SK-N-SH treated with all-trans-retinoic acid at 6 μM for 48 hours (cell line): ENCODE measurements at regions not wholly inside any gene's neighbourhood (a gene's known extent, or its start where the extent isn't known, plus 50 kb on each side); places are given as distances from the start of the nearest gene placed in this dataset.

Source experiments
- ATAC-seq: fragments of 200-7000 bp; cut with Tn5 transposase; 3 replicates; pipeline ENCODE4 v1.9.1; 2020; ENCODE audit warnings: mild to moderate bottlenecking, moderate library complexity
- ARNTL ChIP-seq: fragments of 450-650 bp; formaldehyde crosslinking; IDR thresholded peaks from 2 replicates; pipeline ENCODE4 v1.5.0; 2020; ENCODE audit warnings: low read depth, mild to moderate bottlenecking, moderate library complexity, borderline replicate concordance
- BACH2 ChIP-seq: fragments of 250-450 bp; sonication (Bioruptor Pico); IDR thresholded peaks from 2 replicates; pipeline ENCODE4 v1.9.0; 2021; ENCODE audit warnings: mild to moderate bottlenecking, borderline replicate concordance
- CSDC2 ChIP-seq: fragments of 250-450 bp; sonication (Bioruptor Pico); IDR thresholded peaks from 2 replicates; pipeline ENCODE4 v1.5.0; 2020; ENCODE audit warnings: mild to moderate bottlenecking, moderate library complexity
- GLIS3 ChIP-seq: fragments of 250-450 bp; sonication (Bioruptor Pico); IDR thresholded peaks from 2 replicates; pipeline ENCODE4 v1.5.0; 2020; ENCODE audit warnings: mild to moderate bottlenecking, moderate library complexity
- ISL1 ChIP-seq: fragments of 250-450 bp; sonication (Bioruptor Pico); IDR thresholded peaks from 2 replicates; pipeline ENCODE4 v2.1.2; 2022; ENCODE audit warnings: mild to moderate bottlenecking, moderate library complexity
- OSR1 ChIP-seq: fragments of 250-450 bp; sonication (Bioruptor Pico); IDR thresholded peaks from 2 replicates; pipeline ENCODE4 v1.8.0; 2022; ENCODE audit warnings: moderate library complexity, mild to moderate bottlenecking, inconsistent platforms
- PPARA ChIP-seq: fragments of 250-450 bp; sonication (Bioruptor Pico); IDR thresholded peaks from 2 replicates; pipeline ENCODE4 v1.5.0; 2020; ENCODE audit warnings: mild to moderate bottlenecking, borderline replicate concordance
- RARB ChIP-seq: fragments of 250-450 bp; sonication (Bioruptor Pico); IDR thresholded peaks from 2 replicates; pipeline ENCODE4 v1.8.0; 2021; ENCODE audit warnings: mild to moderate bottlenecking, moderate library complexity
- SNAI2 ChIP-seq: fragments of 250-450 bp; sonication (Bioruptor Pico); IDR thresholded peaks from 2 replicates; pipeline ENCODE4 v1.5.0; 2020; ENCODE audit warnings: mild to moderate bottlenecking, moderate library complexity
- TCF4 ChIP-seq: fragments of 250-450 bp; sonication (Bioruptor Pico); IDR thresholded peaks from 2 replicates; pipeline ENCODE4 v1.8.0; 2021; ENCODE audit warnings: mild to moderate bottlenecking, moderate library complexity, borderline replicate concordance
- TOX ChIP-seq: fragments of 250-450 bp; sonication (Bioruptor Pico); IDR thresholded peaks from 2 replicates; pipeline ENCODE4 v1.8.0; 2021; ENCODE audit warnings: mild to moderate bottlenecking, moderate library complexity, borderline replicate concordance
- ZFP3 ChIP-seq: fragments of 250-450 bp; sonication (Bioruptor Pico); IDR thresholded peaks from 2 replicates; pipeline ENCODE4 v1.5.0; 2020; ENCODE audit warnings: mild to moderate bottlenecking, moderate library complexity
- ZFP30 ChIP-seq: fragments of 450-650 bp; formaldehyde crosslinking; IDR thresholded peaks from 2 replicates; pipeline ENCODE4 v1.5.0; 2022; ENCODE audit warnings: mild to moderate bottlenecking, moderate library complexity
- ZNF565 ChIP-seq: fragments of 450-650 bp; formaldehyde crosslinking; conservative IDR thresholded peaks from 2 replicates; pipeline ENCODE4 v1.5.0; 2020; ENCODE audit warnings: low read depth, mild to moderate bottlenecking, moderate library complexity
- ZNF70 ChIP-seq: fragments of 450-650 bp; formaldehyde crosslinking; IDR thresholded peaks from 2 replicates; pipeline ENCODE4 v1.5.0; 2020; ENCODE audit warnings: mild to moderate bottlenecking, moderate library complexity
- ZNF8 ChIP-seq: fragments of 450-650 bp; formaldehyde crosslinking; IDR thresholded peaks from 2 replicates; pipeline ENCODE4 v1.5.0; 2020; ENCODE audit warnings: mild to moderate bottlenecking, moderate library complexity
- TF ChIP-seq, protein P1 (sequence below): fragments of 250-450 bp; sonication (Bioruptor Pico); IDR thresholded peaks from 2 replicates; pipeline ENCODE4 v1.5.1; 2021; ENCODE audit warnings: mild to moderate bottlenecking, moderate library complexity
- TF ChIP-seq, protein P2 (sequence below): fragments of 250-450 bp; sonication (Bioruptor Pico); IDR thresholded peaks from 2 replicates; pipeline ENCODE4 v1.8.0; 2020; ENCODE audit warnings: mild to moderate bottlenecking, moderate library complexity, borderline replicate concordance

DNA sequence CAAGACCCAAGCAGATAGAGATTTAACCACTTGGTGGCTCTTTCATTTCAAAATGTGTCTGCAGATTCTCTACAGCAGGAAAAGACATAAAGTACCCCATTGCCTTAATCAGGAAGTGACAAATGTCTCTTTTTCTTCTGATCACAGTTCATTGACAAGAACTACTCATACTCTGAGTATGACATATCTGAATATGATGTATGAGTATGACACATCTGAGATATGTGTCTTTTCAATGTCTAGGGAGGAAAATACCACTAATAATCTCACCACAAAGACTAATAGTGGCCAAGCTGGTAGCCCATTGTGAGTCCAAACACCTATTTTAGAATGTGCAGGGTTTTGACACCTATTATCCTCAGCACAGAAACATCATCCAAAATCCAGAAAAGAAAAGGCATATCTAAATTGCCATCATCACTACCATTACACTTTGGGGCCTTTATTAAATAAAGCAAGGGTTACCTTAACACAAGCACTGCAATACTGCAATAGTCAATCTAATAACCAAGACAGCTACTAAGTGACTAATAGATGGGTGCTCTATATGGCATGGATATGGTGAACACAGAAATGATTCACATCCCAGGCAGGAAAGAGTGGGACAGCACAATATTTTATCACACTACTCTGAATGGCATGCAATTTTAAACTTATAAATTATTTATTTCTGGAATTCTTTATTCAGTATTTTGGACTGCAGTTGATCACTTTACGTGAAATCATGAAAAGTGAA lies 243.7 kb upstream of the FAR2 start:
- TF ChIP-seq BACH2 (CRISPR knock-in tag) (no peak), TCF4 (no peak), ZFP3 (CRISPR knock-in tag) (no peak), CSDC2 (CRISPR knock-in tag) (no peak), ISL1 (no peak), PPARA (CRISPR knock-in tag) (no peak), TOX (CRISPR knock-in tag) (no peak), OSR1 (CRISPR knock-in tag) (no peak), ZNF70 (CRISPR knock-in tag) (no peak)
- TF ChIP-seq, protein P1, sequence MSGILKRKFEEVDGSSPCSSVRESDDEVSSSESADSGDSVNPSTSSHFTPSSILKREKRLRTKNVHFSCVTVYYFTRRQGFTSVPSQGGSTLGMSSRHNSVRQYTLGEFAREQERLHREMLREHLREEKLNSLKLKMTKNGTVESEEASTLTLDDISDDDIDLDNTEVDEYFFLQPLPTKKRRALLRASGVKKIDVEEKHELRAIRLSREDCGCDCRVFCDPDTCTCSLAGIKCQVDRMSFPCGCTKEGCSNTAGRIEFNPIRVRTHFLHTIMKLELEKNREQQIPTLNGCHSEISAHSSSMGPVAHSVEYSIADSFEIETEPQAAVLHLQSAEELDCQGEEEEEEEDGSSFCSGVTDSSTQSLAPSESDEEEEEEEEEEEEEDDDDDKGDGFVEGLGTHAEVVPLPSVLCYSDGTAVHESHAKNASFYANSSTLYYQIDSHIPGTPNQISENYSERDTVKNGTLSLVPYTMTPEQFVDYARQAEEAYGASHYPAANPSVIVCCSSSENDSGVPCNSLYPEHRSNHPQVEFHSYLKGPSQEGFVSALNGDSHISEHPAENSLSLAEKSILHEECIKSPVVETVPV (CRISPR knock-in tag) = no peak
- ATAC-seq = no peak

DNA sequence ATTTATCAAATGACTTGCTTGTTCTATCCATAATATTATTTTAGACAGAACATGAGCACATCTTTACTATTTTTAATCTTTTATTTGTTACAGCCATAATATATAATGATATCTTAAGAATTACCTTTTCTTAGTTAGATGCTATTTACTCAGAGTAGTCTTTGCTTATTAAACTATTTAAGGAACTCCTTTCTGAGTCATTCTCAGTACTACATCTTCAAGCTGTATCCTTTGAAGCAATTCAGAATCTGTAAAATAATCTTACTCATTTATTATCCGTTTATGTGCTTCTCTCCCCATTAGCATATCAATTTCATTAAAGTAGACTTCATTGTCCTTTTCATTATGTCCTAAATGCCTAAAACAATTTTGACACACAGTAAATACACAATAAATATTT lies 240.4 kb upstream of the FAR2 start:
- ATAC-seq = no peak
- TF ChIP-seq ARNTL (CRISPR knock-in tag) (no peak), ISL1 (no peak), CSDC2 (CRISPR knock-in tag) (no peak), GLIS3 (CRISPR knock-in tag) (no peak)

DNA sequence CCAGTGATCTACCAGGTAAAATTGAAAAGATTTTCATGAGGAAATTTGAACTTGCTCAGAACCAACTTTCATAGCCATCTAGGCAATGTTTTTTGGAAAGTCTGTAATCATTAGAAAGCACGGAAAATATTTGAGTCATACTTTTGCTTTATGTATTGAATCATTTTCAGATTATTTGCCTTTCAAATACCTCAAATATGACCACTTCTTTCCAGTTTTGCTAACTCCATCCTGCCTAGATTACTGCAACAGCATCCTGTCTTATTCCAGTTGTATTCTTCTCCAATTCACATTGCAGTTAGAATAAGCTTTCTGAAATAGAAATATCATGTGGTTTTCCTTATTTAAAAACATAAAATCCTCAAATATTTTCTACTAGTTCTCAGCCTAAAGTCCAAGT lies 239.8 kb upstream of the FAR2 start:
- TF ChIP-seq ARNTL (CRISPR knock-in tag) (no peak), GLIS3 (CRISPR knock-in tag) (no peak), CSDC2 (CRISPR knock-in tag) (no peak), ZNF8 (CRISPR knock-in tag) (no peak), SNAI2 (no peak), ZNF565 (CRISPR knock-in tag) (no peak), ISL1 (no peak), BACH2 (CRISPR knock-in tag) (no peak)
- TF ChIP-seq, protein P2, sequence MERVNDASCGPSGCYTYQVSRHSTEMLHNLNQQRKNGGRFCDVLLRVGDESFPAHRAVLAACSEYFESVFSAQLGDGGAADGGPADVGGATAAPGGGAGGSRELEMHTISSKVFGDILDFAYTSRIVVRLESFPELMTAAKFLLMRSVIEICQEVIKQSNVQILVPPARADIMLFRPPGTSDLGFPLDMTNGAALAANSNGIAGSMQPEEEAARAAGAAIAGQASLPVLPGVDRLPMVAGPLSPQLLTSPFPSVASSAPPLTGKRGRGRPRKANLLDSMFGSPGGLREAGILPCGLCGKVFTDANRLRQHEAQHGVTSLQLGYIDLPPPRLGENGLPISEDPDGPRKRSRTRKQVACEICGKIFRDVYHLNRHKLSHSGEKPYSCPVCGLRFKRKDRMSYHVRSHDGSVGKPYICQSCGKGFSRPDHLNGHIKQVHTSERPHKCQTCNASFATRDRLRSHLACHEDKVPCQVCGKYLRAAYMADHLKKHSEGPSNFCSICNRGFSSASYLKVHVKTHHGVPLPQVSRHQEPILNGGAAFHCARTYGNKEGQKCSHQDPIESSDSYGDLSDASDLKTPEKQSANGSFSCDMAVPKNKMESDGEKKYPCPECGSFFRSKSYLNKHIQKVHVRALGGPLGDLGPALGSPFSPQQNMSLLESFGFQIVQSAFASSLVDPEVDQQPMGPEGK = no peak
- TF ChIP-seq, protein P1 (CRISPR knock-in tag) = no peak
- ATAC-seq = no peak

DNA sequence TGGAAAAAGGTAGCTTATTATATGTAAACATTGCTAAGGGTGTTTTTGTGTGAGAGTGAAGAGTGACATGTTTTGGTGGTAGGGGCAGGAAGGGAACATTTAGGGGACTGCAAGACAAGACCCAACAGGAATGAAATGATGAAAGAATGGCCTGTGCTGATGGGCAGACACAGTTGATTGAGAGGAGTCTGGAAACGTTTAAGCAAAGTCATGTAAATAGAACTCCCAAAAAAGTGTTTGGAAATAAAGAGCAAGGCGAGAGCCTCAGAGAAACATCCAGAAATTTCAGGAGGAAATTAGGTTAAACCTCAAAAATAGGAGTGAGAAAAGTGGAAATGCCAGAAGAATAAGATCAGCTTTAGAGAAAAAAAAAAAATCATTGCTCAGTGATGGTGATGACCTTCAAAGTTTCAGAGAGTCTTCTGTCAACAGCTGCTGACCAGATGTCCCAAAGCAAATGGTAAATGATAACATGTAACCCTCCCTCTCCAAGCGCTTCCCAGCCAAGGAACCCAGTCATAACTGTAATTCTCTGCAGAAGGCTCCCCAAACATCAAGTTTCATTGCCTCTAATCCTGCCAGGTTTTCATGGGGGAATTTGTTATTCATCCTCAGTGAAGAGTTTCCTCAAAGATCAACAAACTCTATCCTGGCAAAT lies 223.2 kb upstream of the FAR2 start:
- TF ChIP-seq CSDC2 (CRISPR knock-in tag) = no peak
- no peak for TF ChIP-seq ZFP30 (CRISPR knock-in tag)
- TF ChIP-seq ZNF565 (CRISPR knock-in tag) = no peak
- TF ChIP-seq, protein P2 = no peak
- TF ChIP-seq ISL1 = no peak
- no peak for TF ChIP-seq ZFP3 (CRISPR knock-in tag)
- TF ChIP-seq SNAI2 = no peak
- no peak for TF ChIP-seq ARNTL (CRISPR knock-in tag)
- ATAC-seq = no peak

DNA sequence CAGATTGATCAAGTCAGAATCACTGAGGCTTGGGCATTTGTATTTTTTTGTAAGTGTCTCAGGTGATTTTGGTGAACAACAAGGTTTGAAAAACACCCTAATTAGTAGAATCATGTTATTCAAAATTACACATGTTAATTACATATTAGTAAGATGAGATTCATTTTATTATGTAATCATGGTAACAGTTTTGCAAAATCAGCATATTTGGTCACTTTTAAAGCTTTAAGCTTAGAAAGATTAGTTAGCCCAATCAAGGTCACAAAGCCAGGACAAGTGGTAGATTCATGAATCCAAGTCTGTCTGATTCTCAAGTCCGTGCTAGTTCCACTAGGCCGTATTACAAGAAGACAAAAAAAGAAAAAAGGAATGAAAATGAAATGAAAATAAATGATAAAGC lies 218.4 kb upstream of the FAR2 start:
- ATAC-seq = no peak
- no peak for TF ChIP-seq BACH2 (CRISPR knock-in tag)
- no peak for TF ChIP-seq RARB (CRISPR knock-in tag)
- TF ChIP-seq PPARA (CRISPR knock-in tag) = no peak
- TF ChIP-seq OSR1 (CRISPR knock-in tag) = no peak
- no peak for TF ChIP-seq ZNF70 (CRISPR knock-in tag)
